Parathyroid adenoma (tissue), 2 donors: ENCODE measurements at regions not wholly inside any gene's neighbourhood (a gene's known extent, or its start where the extent isn't known, plus 50 kb on each side); places are given as distances from the start of the nearest gene placed in this dataset.

Source experiments
- H2AFZ ChIP-seq: fragments of 300-600 bp; sonication (generic); one replicate; pipeline ENCODE4 v1.7.0; 2017; ENCODE audit warnings: antibody characterized with exemption, mild to moderate bottlenecking
- H3K27ac ChIP-seq: fragments of 300-600 bp; sonication (generic); one replicate; pipeline ENCODE4 v1.7.0; 2017
- H3K27me3 ChIP-seq: fragments of 300-600 bp; sonication (generic); one replicate; pipeline ENCODE4 v1.7.0; 2017; ENCODE audit warnings: low read length; ENCODE audit not compliant: control insufficient read depth, insufficient read depth
- H3K36me3 ChIP-seq: fragments of 300-600 bp; sonication (generic); one replicate; pipeline ENCODE4 v1.7.0; 2017; ENCODE audit warnings: low read length; ENCODE audit not compliant: control insufficient read depth, insufficient read depth
- H3K4me1 ChIP-seq: fragments of 300-600 bp; sonication (generic); one replicate; pipeline ENCODE4 v1.7.0; 2017; ENCODE audit warnings: control low read depth
- H3K4me2 ChIP-seq: fragments of 300-600 bp; sonication (generic); one replicate; pipeline ENCODE4 v1.7.0; 2017; ENCODE audit warnings: low read length
- H3K4me3 ChIP-seq: fragments of 300-600 bp; sonication (generic); one replicate; pipeline ENCODE4 v1.7.0; 2017; ENCODE audit warnings: low read depth, low read length
- H3K79me2 ChIP-seq: fragments of 300-600 bp; sonication (generic); one replicate; pipeline ENCODE4 v1.7.0; 2017; ENCODE audit warnings: control low read depth
- H3K9ac ChIP-seq: fragments of 300-600 bp; sonication (generic); one replicate; pipeline ENCODE4 v1.7.0; 2017; ENCODE audit warnings: mild to moderate bottlenecking
- H3K9me3 ChIP-seq: fragments of 300-600 bp; sonication (generic); one replicate; pipeline ENCODE4 v1.7.0; 2017; ENCODE audit warnings: low read length; ENCODE audit not compliant: control insufficient read depth
- TF ChIP-seq, protein P1 (sequence below): fragments of 300-600 bp; sonication (generic); IDR thresholded peaks from one replicate; pipeline ENCODE4 v1.7.0; 2017; ENCODE audit warnings: antibody characterized with exemption, mild to moderate bottlenecking
- donor health status: primary hyperparathyroidism.

GRCh38 chr22:48678171-48679135, 1149.2 kb downstream of the BRD1 start:
- TF ChIP-seq, protein P1, sequence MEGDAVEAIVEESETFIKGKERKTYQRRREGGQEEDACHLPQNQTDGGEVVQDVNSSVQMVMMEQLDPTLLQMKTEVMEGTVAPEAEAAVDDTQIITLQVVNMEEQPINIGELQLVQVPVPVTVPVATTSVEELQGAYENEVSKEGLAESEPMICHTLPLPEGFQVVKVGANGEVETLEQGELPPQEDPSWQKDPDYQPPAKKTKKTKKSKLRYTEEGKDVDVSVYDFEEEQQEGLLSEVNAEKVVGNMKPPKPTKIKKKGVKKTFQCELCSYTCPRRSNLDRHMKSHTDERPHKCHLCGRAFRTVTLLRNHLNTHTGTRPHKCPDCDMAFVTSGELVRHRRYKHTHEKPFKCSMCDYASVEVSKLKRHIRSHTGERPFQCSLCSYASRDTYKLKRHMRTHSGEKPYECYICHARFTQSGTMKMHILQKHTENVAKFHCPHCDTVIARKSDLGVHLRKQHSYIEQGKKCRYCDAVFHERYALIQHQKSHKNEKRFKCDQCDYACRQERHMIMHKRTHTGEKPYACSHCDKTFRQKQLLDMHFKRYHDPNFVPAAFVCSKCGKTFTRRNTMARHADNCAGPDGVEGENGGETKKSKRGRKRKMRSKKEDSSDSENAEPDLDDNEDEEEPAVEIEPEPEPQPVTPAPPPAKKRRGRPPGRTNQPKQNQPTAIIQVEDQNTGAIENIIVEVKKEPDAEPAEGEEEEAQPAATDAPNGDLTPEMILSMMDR, result no peak
- Histone ChIP-seq H3K4me3 (no peak overlapping the region), H3K9ac (no peak overlapping the region), H3K4me2 (no peak overlapping the region), H3K4me1 (no peaks in the 10 kb centered on the region), H2AFZ (no peak overlapping the region), H3K79me2 (no peaks in the 10 kb centered on the region), H3K27ac (no peak overlapping the region), H3K9me3 (no peaks in the 10 kb centered on the region), H3K27me3 (no peaks in the 10 kb centered on the region), H3K36me3 (no peaks in the 10 kb centered on the region)

- no peak overlapping the region for H3K9ac ChIP-seq
- no peak overlapping the region for H2AFZ ChIP-seq
- H3K9me3 ChIP-seq, result no peaks in the 10 kb centered on the region
- no peak overlapping the region for H3K4me2 ChIP-seq
- no peaks in the 10 kb centered on the region for H3K27me3 ChIP-seq
- no peaks in the 10 kb centered on the region for H3K36me3 ChIP-seq
- no peaks in the 10 kb centered on the region for H3K79me2 ChIP-seq
- H3K27ac ChIP-seq, result no peak overlapping the region
- TF ChIP-seq, protein P1, result no peak
- H3K4me3 ChIP-seq, result no peak overlapping the region
- no peaks in the 10 kb centered on the region for H3K4me1 ChIP-seq
These were observed 1150.1 kb downstream of the BRD1 start for GRCh38 chr22:48677621-48678020.

DNA sequence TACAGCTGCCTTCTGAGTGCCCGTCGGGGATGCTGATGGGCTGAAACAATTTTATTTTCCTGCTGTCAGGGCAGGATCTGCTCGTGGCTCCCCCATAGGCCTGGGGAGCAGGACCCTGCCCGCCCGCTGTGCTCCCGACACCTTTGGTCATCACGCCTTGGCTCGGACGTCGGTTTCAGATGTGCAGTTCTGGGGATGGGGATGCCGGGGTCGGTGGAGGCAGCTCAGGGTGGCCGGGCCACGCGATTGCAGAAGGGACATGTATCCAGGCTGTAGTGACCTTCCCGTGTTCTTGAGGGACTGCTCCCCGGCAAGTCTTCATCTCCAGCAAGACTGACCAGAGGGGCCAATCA, 1150.5 kb downstream of the BRD1 start:
- H3K4me1 ChIP-seq, result no peaks in the 10 kb centered on the region
- H3K4me2 ChIP-seq, result no peak overlapping the region
- no peak overlapping the region for H3K4me3 ChIP-seq
- no peaks in the 10 kb centered on the region for H3K9me3 ChIP-seq
- H3K9ac ChIP-seq, result no peak overlapping the region
- H2AFZ ChIP-seq, result no peak overlapping the region
- no peak overlapping the region for H3K27ac ChIP-seq
- H3K36me3 ChIP-seq, result no peaks in the 10 kb centered on the region
- H3K79me2 ChIP-seq, result no peaks in the 10 kb centered on the region
- H3K27me3 ChIP-seq, result no peaks in the 10 kb centered on the region
- TF ChIP-seq, protein P1, result no peak

- H3K79me2 ChIP-seq, result no peaks in the 10 kb centered on the region
- H3K27ac ChIP-seq, result no peak overlapping the region
- no peaks in the 10 kb centered on the region for H3K4me1 ChIP-seq
- H3K36me3 ChIP-seq, result no peaks in the 10 kb centered on the region
- no peak overlapping the region for H3K4me2 ChIP-seq
- no peak overlapping the region for H2AFZ ChIP-seq
- no peak overlapping the region for H3K9ac ChIP-seq
- H3K9me3 ChIP-seq, result no peaks in the 10 kb centered on the region
- H3K4me3 ChIP-seq, result no peak overlapping the region
- TF ChIP-seq, protein P1, result no peak
- H3K27me3 ChIP-seq, result no peaks in the 10 kb centered on the region
These were observed 1151.2 kb downstream of the BRD1 start for GRCh38 chr22:48676266-48677167.
